OCI-LY1 (cell line): ENCODE measurements at regions not wholly inside any gene's neighbourhood (a gene's known extent, or its start where the extent isn't known, plus 50 kb on each side); places are given as distances from the start of the nearest gene placed in this dataset.

Source experiments
- H2AFZ ChIP-seq: fragments of 200-600 bp; sonication (generic), shearing (Covaris generic); 2 replicates; pipeline ENCODE4 v1.6.0; 2014; ENCODE audit warnings: antibody characterized with exemption, mild to moderate bottlenecking, low read length
- H3F3A ChIP-seq: fragments of 200-600 bp; sonication (generic), shearing (Covaris generic); 2 replicates; pipeline ENCODE4 v1.6.0; 2014; ENCODE audit warnings: mild to moderate bottlenecking, antibody characterized with exemption, low read length, moderate library complexity; ENCODE audit not compliant: insufficient read depth
- H3K27ac ChIP-seq: fragments of 200-600 bp; sonication (generic); 2 replicates; pipeline ENCODE4 v1.5.1; 2014; ENCODE audit warnings: low read length, mixed run types, mild to moderate bottlenecking, low read depth; ENCODE audit not compliant: poor library complexity, severe bottlenecking
- H3K27me3 ChIP-seq: fragments of 200-600 bp; sonication (generic); 2 replicates; pipeline ENCODE4 v1.6.0; 2014; ENCODE audit warnings: antibody characterized with exemption, mild to moderate bottlenecking, low read length, moderate library complexity; ENCODE audit not compliant: insufficient read depth
- H3K36me3 ChIP-seq: fragments of 200-600 bp; sonication (generic); 2 replicates; pipeline ENCODE4 v1.6.1; 2014; ENCODE audit warnings: mild to moderate bottlenecking, antibody characterized with exemption, low read length, moderate library complexity, mixed read lengths; ENCODE audit not compliant: insufficient read depth
- H3K4me1 ChIP-seq: fragments of 200-600 bp; sonication (generic); 2 replicates; pipeline ENCODE4 v1.5.1; 2014; ENCODE audit warnings: mild to moderate bottlenecking, low read length, moderate library complexity; ENCODE audit not compliant: insufficient read depth, severe bottlenecking
- H3K4me2 ChIP-seq: fragments of 200-600 bp; sonication (generic), shearing (Covaris generic); 2 replicates; pipeline ENCODE4 v1.6.1; 2014; ENCODE audit warnings: low read length
- H3K4me3 ChIP-seq: fragments of 200-600 bp; sonication (generic); 2 replicates; pipeline ENCODE4 v1.5.1; 2014; ENCODE audit warnings: low read length, low read depth, mild to moderate bottlenecking, mixed read lengths; ENCODE audit not compliant: poor library complexity, severe bottlenecking
- H3K79me2 ChIP-seq: fragments of 200-600 bp; shearing (Covaris generic); 2 replicates; pipeline ENCODE4 v1.6.1; 2016; ENCODE audit warnings: mixed run types, low read length, mixed read lengths; ENCODE audit not compliant: insufficient read depth
- H3K9ac ChIP-seq: fragments of 200-600 bp; sonication (generic), shearing (Covaris generic); 2 replicates; pipeline ENCODE4 v1.6.1; 2014; ENCODE audit warnings: mild to moderate bottlenecking, low read length, mixed read lengths
- H3K9me2 ChIP-seq: fragments of 200-600 bp; sonication (generic), shearing (Covaris generic); 2 replicates; pipeline ENCODE4 v1.6.1; 2014; ENCODE audit warnings: low read depth, mild to moderate bottlenecking, low read length, mixed read lengths
- H3K9me3 ChIP-seq: fragments of 200-600 bp; shearing (Covaris generic); 2 replicates; pipeline ENCODE4 v1.6.1; 2014; ENCODE audit warnings: low read length, mixed read lengths
- H4K20me1 ChIP-seq: fragments of 200-600 bp; sonication (generic), shearing (Covaris generic); 2 replicates; pipeline ENCODE4 v1.6.0; 2016; ENCODE audit warnings: mild to moderate bottlenecking, low read length; ENCODE audit not compliant: insufficient read depth
- EZH2 ChIP-seq: fragments of 200-600 bp; sonication (generic), shearing (Covaris generic); IDR thresholded peaks from 2 replicates; pipeline ENCODE4 v1.8.0; 2017; ENCODE audit warnings: borderline replicate concordance, mixed run types, mild to moderate bottlenecking, antibody characterized with exemption, low read length, moderate library complexity, mixed read lengths
- TF ChIP-seq, protein P1 (sequence below): fragments of 200-600 bp; sonication (generic), shearing (Covaris generic); IDR thresholded peaks from 2 replicates; pipeline ENCODE4 v1.5.1; 2017; ENCODE audit warnings: mild to moderate bottlenecking, antibody characterized with exemption, low read length, moderate library complexity, mixed read lengths

GRCh38 chr2:48109491-48110204 is 203.3 kb upstream of the FBXO11 start:
- Histone ChIP-seq H2AFZ (no peak overlapping the region), H3K79me2 (no peaks in the 10 kb centered on the region), H3K27ac (no peak overlapping the region), H3K27me3 (no peaks in the 10 kb centered on the region), H3K9me3 (no peaks in the 10 kb centered on the region), H3K4me3 (no peak overlapping the region), H3K4me2 (no peak overlapping the region), H3F3A (no peaks in the 10 kb centered on the region), H4K20me1 (no peaks in the 10 kb centered on the region), H3K36me3 (no peaks in the 10 kb centered on the region), H3K9ac (no peak overlapping the region), H3K9me2 (no peaks in the 10 kb centered on the region), H3K4me1 (peaks cover 18% of the 10 kb centered on the region)
- TF ChIP-seq EZH2, result no peak
- TF ChIP-seq, protein P1, sequence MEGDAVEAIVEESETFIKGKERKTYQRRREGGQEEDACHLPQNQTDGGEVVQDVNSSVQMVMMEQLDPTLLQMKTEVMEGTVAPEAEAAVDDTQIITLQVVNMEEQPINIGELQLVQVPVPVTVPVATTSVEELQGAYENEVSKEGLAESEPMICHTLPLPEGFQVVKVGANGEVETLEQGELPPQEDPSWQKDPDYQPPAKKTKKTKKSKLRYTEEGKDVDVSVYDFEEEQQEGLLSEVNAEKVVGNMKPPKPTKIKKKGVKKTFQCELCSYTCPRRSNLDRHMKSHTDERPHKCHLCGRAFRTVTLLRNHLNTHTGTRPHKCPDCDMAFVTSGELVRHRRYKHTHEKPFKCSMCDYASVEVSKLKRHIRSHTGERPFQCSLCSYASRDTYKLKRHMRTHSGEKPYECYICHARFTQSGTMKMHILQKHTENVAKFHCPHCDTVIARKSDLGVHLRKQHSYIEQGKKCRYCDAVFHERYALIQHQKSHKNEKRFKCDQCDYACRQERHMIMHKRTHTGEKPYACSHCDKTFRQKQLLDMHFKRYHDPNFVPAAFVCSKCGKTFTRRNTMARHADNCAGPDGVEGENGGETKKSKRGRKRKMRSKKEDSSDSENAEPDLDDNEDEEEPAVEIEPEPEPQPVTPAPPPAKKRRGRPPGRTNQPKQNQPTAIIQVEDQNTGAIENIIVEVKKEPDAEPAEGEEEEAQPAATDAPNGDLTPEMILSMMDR, result no peak

- Histone ChIP-seq H2AFZ (no peak overlapping the region), H3K27ac (no peak overlapping the region), H3K9me2 (no peaks in the 10 kb centered on the region), H3K9me3 (no peaks in the 10 kb centered on the region), H3K36me3 (no peaks in the 10 kb centered on the region), H3K4me1 (peaks cover 18% of the 10 kb centered on the region), H3K27me3 (no peaks in the 10 kb centered on the region), H3K4me2 (0 out of 2 replicates have a peak overlapping the region, but pooled peaks have one; percentile 93), H3F3A (no peaks in the 10 kb centered on the region), H4K20me1 (no peaks in the 10 kb centered on the region), H3K4me3 (no peak overlapping the region), H3K9ac (no peak overlapping the region), H3K79me2 (no peaks in the 10 kb centered on the region)
- TF ChIP-seq EZH2, result no peak
- TF ChIP-seq, protein P1, result no peak
Observed at GRCh38 chr2:48110492-48110891, 204.0 kb upstream of the FOXN2 start.

DNA sequence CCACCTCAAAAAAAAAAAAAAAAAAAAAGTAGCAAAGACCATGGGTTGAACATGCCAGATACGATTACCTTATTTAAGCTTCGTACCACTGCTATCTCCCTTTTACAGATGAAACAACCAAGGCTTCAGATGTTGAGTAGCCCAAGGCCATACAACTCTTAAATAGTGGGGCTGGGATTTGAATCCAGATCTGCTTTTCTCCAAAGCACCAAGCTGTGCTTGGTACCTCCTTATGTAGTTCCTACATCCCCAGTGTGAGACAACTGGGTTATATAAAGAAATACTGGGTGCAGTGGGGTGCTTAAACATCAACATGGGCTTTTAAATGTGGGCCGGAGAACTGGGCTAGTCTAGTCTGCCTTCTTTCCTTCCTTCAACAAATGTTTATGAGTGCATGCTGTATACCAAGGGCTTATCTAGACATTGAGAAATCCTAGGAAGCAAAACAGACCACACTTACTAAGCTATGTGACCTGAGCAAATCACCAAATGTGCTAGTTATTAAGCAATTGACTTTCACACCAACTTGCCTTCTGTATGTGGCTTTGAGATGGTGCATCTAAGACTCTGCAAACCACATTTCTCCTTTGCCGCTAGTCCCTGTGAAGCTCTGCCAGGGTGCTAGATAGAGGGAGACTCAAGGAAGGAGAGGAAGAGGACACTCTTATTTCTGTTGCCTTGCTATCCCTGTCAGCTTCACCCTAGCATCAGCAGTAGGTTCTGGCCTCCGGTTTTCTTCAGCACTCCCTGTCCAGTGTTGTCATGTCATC is 201.4 kb upstream of the FOXN2 start:
- Histone ChIP-seq H2AFZ (no peak overlapping the region), H3K4me1 (peaks cover 11% of the 10 kb centered on the region), H4K20me1 (no peaks in the 10 kb centered on the region), H3K9me3 (no peaks in the 10 kb centered on the region), H3K9me2 (no peaks in the 10 kb centered on the region), H3K27me3 (no peaks in the 10 kb centered on the region), H3F3A (no peaks in the 10 kb centered on the region), H3K27ac (no peak overlapping the region), H3K4me3 (no peak overlapping the region), H3K9ac (no peak overlapping the region), H3K4me2 (no peak overlapping the region), H3K36me3 (no peaks in the 10 kb centered on the region), H3K79me2 (no peaks in the 10 kb centered on the region)
- TF ChIP-seq, protein P1, result no peak
- no peak for TF ChIP-seq EZH2
